ENCODE measurements at regions not wholly inside any gene's neighbourhood (a gene's known extent, or its start where the extent isn't known, plus 50 kb on each side); places are given as distances from the start of the nearest gene placed in this dataset.

DNA sequence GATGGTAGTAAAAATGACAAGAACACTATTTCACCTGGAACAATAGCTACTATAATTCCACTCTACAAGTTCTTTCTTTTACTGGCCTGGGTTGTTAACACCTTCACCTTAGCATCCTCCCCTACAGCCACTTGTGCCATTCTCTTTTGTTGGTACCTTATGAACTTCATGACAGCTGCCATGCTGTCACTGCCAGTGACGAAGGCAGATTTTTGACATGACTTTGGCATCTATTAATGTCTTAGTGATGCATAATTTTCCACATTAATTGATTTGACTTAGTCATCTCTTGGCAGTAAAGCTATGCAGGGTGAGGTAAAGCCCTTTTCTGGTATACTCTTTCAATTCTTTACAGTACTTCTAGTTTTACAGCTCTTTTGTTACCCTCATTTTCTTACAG lies 207.9 kb downstream of the TANC2 start:
- Histone ChIP-seq H3K27me3 (ENCODE audit: insufficient read depth, low read length) (no peaks in the 10 kb centered on the region), H3K4me3 (ENCODE audit: low read length) (no peak overlapping the region), H3K36me3 (ENCODE audit: insufficient read depth, low read length) (no peaks in the 10 kb centered on the region), H3K27ac (ENCODE audit: low read depth, low read length) (no peak overlapping the region), H3K4me1 (ENCODE audit: insufficient read depth, low read length) (peaks cover 5% of the 10 kb centered on the region; the same call in 1 of the 2 replicates), H3K9ac (ENCODE audit: low read depth, low read length) (no peak overlapping the region), H3K9me3 (ENCODE audit: insufficient read depth, low read depth, low read length) (peaks cover 5% of the 10 kb centered on the region; the same call in 1 of the 2 replicates)
- WGBS, result 100% methylated on average over 1 of the region's 1 CpG

DNA sequence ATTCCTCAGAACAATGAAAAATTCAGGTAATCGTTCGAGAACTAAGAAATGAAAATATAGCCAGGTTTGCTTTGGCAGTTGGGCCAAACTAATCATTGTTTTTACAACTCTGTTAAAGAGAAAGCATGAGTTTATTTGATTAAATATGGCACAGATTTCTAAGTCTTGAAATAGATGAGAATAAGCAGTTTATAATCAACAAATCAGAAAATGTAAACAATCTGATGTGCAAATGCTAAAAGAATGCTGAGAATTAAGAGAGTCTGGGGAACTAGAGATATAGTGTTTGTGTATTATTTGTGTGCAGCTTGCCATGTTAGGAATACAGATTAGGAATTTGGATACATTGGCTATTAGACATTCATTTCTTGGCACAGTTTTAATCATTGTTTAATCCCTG lies 212.5 kb downstream of the TANC2 start:
- Histone ChIP-seq H3K9me3 (ENCODE audit: insufficient read depth, low read depth, low read length) (peaks cover 5% of the 10 kb centered on the region; the same call in 1 of the 2 replicates), H3K4me3 (ENCODE audit: low read length) (no peak overlapping the region), H3K27ac (ENCODE audit: low read depth, low read length) (no peak overlapping the region), H3K9ac (ENCODE audit: low read depth, low read length) (no peak overlapping the region), H3K36me3 (ENCODE audit: insufficient read depth, low read length) (no peaks in the 10 kb centered on the region), H3K27me3 (ENCODE audit: insufficient read depth, low read length) (no peaks in the 10 kb centered on the region), H3K4me1 (ENCODE audit: insufficient read depth, low read length) (no peaks in the 10 kb centered on the region)
- 98% methylated on average over 2 of the region's 2 CpGs for WGBS

DNA sequence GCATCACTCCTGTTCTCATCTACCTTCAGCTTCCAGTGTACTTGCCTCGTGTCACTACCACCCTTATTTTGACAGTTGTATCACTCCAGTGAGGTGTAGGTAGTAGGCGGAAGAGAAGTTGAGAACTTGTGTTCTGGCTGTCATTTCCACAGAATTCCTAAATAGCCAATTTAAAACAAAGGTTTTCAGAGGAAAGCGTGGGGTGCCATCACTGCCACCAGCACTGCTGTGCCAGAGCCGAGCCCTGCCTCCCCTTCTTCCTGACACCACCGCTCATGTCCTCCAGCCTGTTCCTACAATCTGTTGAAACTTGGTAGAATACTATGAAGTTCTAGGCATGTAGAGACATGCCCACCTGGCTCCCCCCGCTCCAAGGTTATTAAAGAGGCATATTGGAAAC lies 215.8 kb downstream of the TANC2 start:
- Histone ChIP-seq H3K9ac (ENCODE audit: low read depth, low read length) (no peak overlapping the region), H3K4me1 (ENCODE audit: insufficient read depth, low read length) (no peaks in the 10 kb centered on the region), H3K27me3 (ENCODE audit: insufficient read depth, low read length) (no peaks in the 10 kb centered on the region), H3K9me3 (ENCODE audit: insufficient read depth, low read depth, low read length) (no peaks in the 10 kb centered on the region), H3K4me3 (ENCODE audit: low read length) (no peak overlapping the region), H3K36me3 (ENCODE audit: insufficient read depth, low read length) (no peaks in the 10 kb centered on the region), H3K27ac (ENCODE audit: low read depth, low read length) (no peak overlapping the region)
- 96% methylated on average over 4 of the region's 6 CpGs for WGBS

DNA sequence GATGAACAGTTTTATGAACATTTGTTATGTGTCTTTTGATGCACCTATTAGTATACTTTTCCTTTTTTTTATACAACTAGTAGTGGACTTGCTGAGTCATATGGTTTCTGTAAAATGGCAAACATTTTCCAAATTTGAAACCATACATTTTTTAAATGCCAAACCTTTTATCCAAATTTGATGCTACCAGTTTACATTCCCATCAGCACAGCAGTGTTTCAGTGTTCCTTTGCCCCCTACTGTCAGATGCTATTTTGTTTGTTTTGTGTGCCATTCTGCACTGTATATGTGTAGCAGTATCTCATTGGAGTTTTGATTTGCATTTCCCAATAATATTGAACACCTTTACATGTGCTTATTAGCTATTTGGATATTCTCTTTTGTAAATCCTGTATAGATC lies 219.4 kb downstream of the TANC2 start:
- no peaks in the 10 kb centered on the region for H3K4me1 ChIP-seq (ENCODE audit: insufficient read depth, low read length)
- no peaks in the 10 kb centered on the region for H3K9me3 ChIP-seq (ENCODE audit: insufficient read depth, low read depth, low read length)
- H3K36me3 ChIP-seq (ENCODE audit: insufficient read depth, low read length), result no peaks in the 10 kb centered on the region
- no peaks in the 10 kb centered on the region for H3K27me3 ChIP-seq (ENCODE audit: insufficient read depth, low read length)
- no peak overlapping the region for H3K27ac ChIP-seq (ENCODE audit: low read depth, low read length)
- no peak overlapping the region for H3K4me3 ChIP-seq (ENCODE audit: low read length)
- no peak overlapping the region for H3K9ac ChIP-seq (ENCODE audit: low read depth, low read length)

DNA sequence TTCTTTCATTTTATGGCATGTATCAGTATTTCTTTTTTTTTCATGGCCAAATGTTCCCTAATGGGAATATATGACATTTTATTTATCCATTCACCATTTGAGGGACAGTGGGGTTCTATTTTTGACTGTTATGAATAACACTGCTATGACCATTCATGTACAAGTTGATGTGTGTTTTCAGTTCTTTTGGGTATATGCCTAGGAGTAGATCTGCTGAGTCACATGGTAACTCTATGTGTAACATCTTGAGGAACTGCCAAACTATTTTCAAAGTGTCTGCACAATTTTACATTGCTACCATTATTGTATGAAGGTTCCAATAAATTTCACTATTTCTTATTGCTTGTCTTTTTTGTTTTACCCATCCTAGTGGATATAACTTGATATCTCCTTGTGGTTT lies 223.0 kb downstream of the TANC2 start:
- H3K36me3 ChIP-seq (ENCODE audit: insufficient read depth, low read length), result no peaks in the 10 kb centered on the region
- no peak overlapping the region for H3K4me3 ChIP-seq (ENCODE audit: low read length)
- H3K9ac ChIP-seq (ENCODE audit: low read depth, low read length), result no peak overlapping the region
- H3K27ac ChIP-seq (ENCODE audit: low read depth, low read length), result no peak overlapping the region
- no peaks in the 10 kb centered on the region for H3K4me1 ChIP-seq (ENCODE audit: insufficient read depth, low read length)
- H3K9me3 ChIP-seq (ENCODE audit: insufficient read depth, low read depth, low read length), result no peaks in the 10 kb centered on the region
- H3K27me3 ChIP-seq (ENCODE audit: insufficient read depth, low read length), result no peaks in the 10 kb centered on the region

DNA sequence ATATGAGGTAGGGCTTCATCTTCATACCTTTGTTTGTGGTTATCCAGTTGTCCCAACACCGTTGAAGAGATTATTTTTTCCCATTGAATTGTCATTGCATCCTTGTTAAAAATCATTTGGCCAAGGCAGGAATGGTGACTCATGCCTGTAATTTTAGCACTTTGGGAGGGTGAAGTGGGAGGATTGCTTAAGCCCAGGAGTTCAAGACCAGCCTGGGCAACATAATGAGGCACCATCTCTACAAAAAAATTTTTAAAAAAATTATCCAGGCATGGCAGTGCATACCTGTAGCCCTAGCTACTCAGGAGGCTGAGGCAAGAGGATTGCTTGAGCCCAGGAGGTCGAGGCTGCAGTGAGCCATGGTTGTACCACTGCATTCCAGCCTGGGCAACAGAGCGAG lies 223.9 kb downstream of the TANC2 start:
- no peak overlapping the region for H3K27ac ChIP-seq (ENCODE audit: low read depth, low read length)

DNA sequence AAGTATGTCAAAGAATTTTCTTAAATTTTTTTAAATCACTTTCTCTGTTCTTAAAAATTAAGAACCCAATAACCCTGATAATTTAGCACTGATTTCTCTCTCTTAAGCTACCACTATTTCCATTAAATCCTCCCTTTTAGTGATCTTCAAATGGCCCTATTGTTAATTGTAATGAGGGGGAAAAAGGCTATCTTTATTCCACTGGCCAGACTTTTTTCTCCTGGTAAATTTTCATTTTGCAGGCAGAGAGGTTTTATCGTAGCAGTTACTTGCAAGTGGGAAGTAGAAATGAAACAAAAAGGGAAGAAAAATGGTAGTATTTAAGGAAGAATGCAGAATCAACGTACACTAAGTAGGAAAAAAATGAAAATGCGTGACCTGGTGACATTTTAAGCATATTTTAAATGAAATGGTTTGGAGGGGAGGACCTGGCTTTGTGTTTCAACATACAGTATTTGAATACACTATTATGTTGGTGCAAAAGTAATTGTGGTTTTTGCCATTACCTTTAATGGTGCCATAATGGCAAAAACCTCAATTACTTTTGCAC lies 224.9 kb downstream of the TANC2 start:
- H3K36me3 ChIP-seq (ENCODE audit: insufficient read depth, low read length), result no peaks in the 10 kb centered on the region
- no peaks in the 10 kb centered on the region for H3K9me3 ChIP-seq (ENCODE audit: insufficient read depth, low read depth, low read length)
- no peak overlapping the region for H3K4me3 ChIP-seq (ENCODE audit: low read length)
- no peak overlapping the region for H3K9ac ChIP-seq (ENCODE audit: low read depth, low read length)
- WGBS, result 97% methylated on average over 3 of the region's 3 CpGs
- H3K27me3 ChIP-seq (ENCODE audit: insufficient read depth, low read length), result no peaks in the 10 kb centered on the region
- no peak overlapping the region for H3K27ac ChIP-seq (ENCODE audit: low read depth, low read length)
- H3K4me1 ChIP-seq (ENCODE audit: insufficient read depth, low read length), result no peaks in the 10 kb centered on the region

More for the DNA sequence above, 223.9 kb downstream of the TANC2 start:
- no peaks in the 10 kb centered on the region for H3K27me3 ChIP-seq (ENCODE audit: insufficient read depth, low read length)
- no peaks in the 10 kb centered on the region for H3K36me3 ChIP-seq (ENCODE audit: insufficient read depth, low read length)
- no peaks in the 10 kb centered on the region for H3K9me3 ChIP-seq (ENCODE audit: insufficient read depth, low read depth, low read length)
- H3K4me3 ChIP-seq (ENCODE audit: low read length), result no peak overlapping the region
- no peak overlapping the region for H3K9ac ChIP-seq (ENCODE audit: low read depth, low read length)
- H3K4me1 ChIP-seq (ENCODE audit: insufficient read depth, low read length), result no peaks in the 10 kb centered on the region
- WGBS, result 96% methylated on average over 3 of the region's 3 CpGs

DNA sequence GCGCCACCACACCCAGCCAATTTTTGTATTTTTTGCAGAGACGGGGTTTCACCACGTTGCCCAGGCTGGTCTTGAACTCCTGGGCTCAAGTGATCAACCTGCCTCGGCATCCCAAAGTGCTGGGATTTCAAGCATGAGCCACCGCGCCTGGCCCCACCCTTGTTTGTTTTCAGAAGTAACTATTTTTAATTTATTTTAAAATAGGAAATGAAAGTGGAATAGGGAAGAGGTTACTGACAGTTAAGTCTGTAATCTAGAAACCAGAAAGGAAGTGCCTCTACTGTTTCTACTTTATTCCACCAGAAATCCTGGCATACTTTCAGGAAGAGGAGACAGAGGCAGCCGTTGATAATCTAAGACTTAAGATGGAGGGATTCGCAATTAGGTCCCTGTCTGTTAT lies 225.6 kb downstream of the TANC2 start:
- no peaks in the 10 kb centered on the region for H3K9me3 ChIP-seq (ENCODE audit: insufficient read depth, low read depth, low read length)
- H3K27ac ChIP-seq (ENCODE audit: low read depth, low read length), result no peak overlapping the region
- H3K9ac ChIP-seq (ENCODE audit: low read depth, low read length), result no peak overlapping the region
- no peak overlapping the region for H3K4me3 ChIP-seq (ENCODE audit: low read length)
- H3K4me1 ChIP-seq (ENCODE audit: insufficient read depth, low read length), result no peaks in the 10 kb centered on the region
- H3K36me3 ChIP-seq (ENCODE audit: insufficient read depth, low read length), result no peaks in the 10 kb centered on the region
- H3K27me3 ChIP-seq (ENCODE audit: insufficient read depth, low read length), result no peaks in the 10 kb centered on the region
- 97% methylated on average over 8 of the region's 8 CpGs for WGBS

DNA sequence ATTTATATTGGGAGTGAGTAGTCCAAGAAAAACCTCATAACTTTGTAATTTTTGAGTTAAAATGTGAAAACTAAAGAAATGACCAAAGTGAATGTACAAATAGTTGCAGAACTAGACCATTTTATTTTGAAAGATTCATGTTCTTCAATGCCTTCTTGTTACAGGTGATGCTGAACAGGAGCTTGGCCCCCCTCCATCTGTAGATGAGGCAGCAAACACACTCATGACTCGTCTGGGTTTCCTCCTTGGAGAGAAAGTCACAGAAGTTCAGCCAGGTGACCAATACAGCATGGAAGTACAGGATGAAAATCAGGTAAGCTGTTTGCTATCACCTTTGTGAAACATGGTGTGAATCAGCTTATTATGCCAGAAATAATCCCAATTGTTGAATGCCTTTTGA lies 227.8 kb downstream of the TANC2 start:
- H3K9ac ChIP-seq (ENCODE audit: low read depth, low read length), result no peak overlapping the region
- WGBS, result 93% methylated on average over 1 of the region's 1 CpG
- no peaks in the 10 kb centered on the region for H3K4me1 ChIP-seq (ENCODE audit: insufficient read depth, low read length)
- no peak overlapping the region for H3K27ac ChIP-seq (ENCODE audit: low read depth, low read length)
- H3K9me3 ChIP-seq (ENCODE audit: insufficient read depth, low read depth, low read length), result no peaks in the 10 kb centered on the region
- H3K27me3 ChIP-seq (ENCODE audit: insufficient read depth, low read length), result no peaks in the 10 kb centered on the region
- H3K36me3 ChIP-seq (ENCODE audit: insufficient read depth, low read length), result no peaks in the 10 kb centered on the region
- H3K4me3 ChIP-seq (ENCODE audit: low read length), result no peak overlapping the region

DNA sequence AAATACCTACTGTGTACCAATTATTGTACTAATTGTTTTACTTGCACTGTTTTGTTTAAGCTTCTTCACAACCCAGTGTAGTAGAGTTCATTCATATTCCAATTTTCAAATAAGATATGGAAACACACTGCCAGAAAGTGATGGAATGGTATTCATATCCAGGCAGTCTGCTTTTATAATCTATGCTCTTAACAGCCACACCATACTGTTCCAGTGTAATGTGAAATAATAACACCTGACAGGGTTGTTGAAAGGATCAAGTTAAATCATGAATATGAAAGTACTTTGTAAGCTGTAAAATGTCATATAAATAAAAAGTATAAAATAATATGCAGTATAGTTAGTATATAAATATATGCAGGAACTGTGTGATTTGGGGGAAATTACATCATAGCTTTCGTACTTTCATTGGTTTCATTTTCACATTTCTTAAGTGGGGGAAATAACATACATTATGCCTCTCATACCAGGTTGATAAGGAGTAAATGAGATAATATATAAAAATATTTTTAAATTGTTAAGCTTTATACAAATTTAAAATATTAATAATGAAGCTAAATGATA lies 230.8 kb downstream of the TANC2 start:
- no peak overlapping the region for H3K4me3 ChIP-seq (ENCODE audit: low read length)
- H3K4me1 ChIP-seq (ENCODE audit: insufficient read depth, low read length), result no peaks in the 10 kb centered on the region
- H3K36me3 ChIP-seq (ENCODE audit: insufficient read depth, low read length), result no peaks in the 10 kb centered on the region
- no peaks in the 10 kb centered on the region for H3K9me3 ChIP-seq (ENCODE audit: insufficient read depth, low read depth, low read length)
- H3K27me3 ChIP-seq (ENCODE audit: insufficient read depth, low read length), result no peaks in the 10 kb centered on the region
- no peak overlapping the region for H3K9ac ChIP-seq (ENCODE audit: low read depth, low read length)
- no peak overlapping the region for H3K27ac ChIP-seq (ENCODE audit: low read depth, low read length)
- no CpG with 5 or more reads among the region's 1 CpG for WGBS

DNA sequence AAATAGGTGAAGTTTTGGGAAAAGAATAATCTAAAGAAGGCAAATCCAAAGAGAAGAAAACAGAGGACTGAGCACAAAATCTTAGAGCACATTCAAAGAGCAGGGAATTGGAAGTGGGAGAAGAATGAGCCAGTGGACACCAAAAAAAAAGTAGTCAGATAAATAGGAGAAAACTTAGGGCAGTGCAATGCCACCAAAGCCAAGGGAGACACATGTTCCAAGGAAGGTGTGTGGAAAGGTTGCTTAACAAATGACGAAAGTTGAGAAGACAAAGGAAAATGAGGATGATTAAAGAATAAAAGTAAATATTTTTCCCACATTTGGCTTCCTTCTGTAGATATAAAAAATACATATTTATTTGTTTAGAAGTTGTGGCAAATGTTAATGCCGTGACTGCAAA lies 237.6 kb downstream of the TANC2 start:
- 100% methylated on average over 1 of the region's 2 CpGs for WGBS
- Histone ChIP-seq H3K27ac (ENCODE audit: low read depth, low read length) (no peak overlapping the region), H3K9me3 (ENCODE audit: insufficient read depth, low read depth, low read length) (peaks cover 26% of the 10 kb centered on the region; the same call in 1 of the 2 replicates), H3K9ac (ENCODE audit: low read depth, low read length) (no peak overlapping the region), H3K4me1 (ENCODE audit: insufficient read depth, low read length) (no peaks in the 10 kb centered on the region), H3K36me3 (ENCODE audit: insufficient read depth, low read length) (no peaks in the 10 kb centered on the region), H3K27me3 (ENCODE audit: insufficient read depth, low read length) (no peaks in the 10 kb centered on the region), H3K4me3 (ENCODE audit: low read length) (no peak overlapping the region)

DNA sequence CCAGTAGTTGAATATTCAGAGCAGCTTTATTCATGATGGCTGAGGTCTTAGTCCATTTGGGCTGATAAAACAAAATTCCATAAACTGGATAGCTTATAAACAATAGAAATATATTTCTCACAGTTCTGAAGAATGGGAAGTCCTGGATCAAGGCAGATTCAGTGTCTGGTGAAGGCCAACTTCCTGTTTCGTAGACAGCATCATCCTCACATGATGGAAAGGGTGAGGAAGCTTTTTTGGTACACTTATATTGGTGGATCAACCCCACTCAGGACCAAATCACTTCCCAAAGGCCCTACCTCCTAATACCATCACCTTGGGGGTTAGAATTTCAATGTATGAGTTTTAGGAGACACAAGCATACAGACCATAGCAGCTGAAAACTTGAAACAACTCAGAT lies 224.2 kb downstream of the CYB561 start:
- Histone ChIP-seq H3K4me3 (ENCODE audit: low read length) (no peak overlapping the region), H3K27ac (ENCODE audit: low read depth, low read length) (no peak overlapping the region), H3K27me3 (ENCODE audit: insufficient read depth, low read length) (no peaks in the 10 kb centered on the region), H3K36me3 (ENCODE audit: insufficient read depth, low read length) (no peaks in the 10 kb centered on the region), H3K9me3 (ENCODE audit: insufficient read depth, low read depth, low read length) (no peaks in the 10 kb centered on the region), H3K9ac (ENCODE audit: low read depth, low read length) (no peak overlapping the region), H3K4me1 (ENCODE audit: insufficient read depth, low read length) (no peaks in the 10 kb centered on the region)
- WGBS, result 100% methylated on average over 1 of the region's 1 CpG

Data from HUES64 (cell line).